Subcutaneous abdominal adipose tissue (tissue), 5 donors: ENCODE measurements at regions not wholly inside any gene's neighbourhood (a gene's known extent, or its start where the extent isn't known, plus 50 kb on each side); places are given as distances from the start of the nearest gene placed in this dataset.

Source experiments
- H3K27ac ChIP-seq: one replicate; pipeline ENCODE4 v1.7.0; 2013; ENCODE audit warnings: low read depth, mild to moderate bottlenecking, inconsistent platforms, low read length, moderate library complexity
- H3K27me3 ChIP-seq, 5 donors: one replicate each; pipeline ENCODE4 v1.7.0; 2013; ENCODE audit warnings: low read length in 5 of 5, inconsistent platforms in 1 of 5; ENCODE audit not compliant: control insufficient read depth in 5 of 5, insufficient read depth in 4 of 5
- H3K36me3 ChIP-seq, 5 donors: one replicate each; pipeline ENCODE4 v1.7.0; 2013; ENCODE audit warnings: low read length in 5 of 5; ENCODE audit not compliant: control insufficient read depth in 5 of 5, insufficient read depth in 5 of 5
- H3K4me1 ChIP-seq, 5 donors: one replicate each; pipeline ENCODE4 v1.7.0; 2013; ENCODE audit warnings: low read length in 5 of 5, mild to moderate bottlenecking in 3 of 5, moderate library complexity in 1 of 5; ENCODE audit not compliant: control insufficient read depth in 5 of 5, insufficient read depth in 5 of 5
- H3K4me3 ChIP-seq, 5 donors: one replicate each; pipeline ENCODE4 v1.7.0; 2013; ENCODE audit warnings: low read length in 5 of 5, low read depth in 1 of 5
- H3K9ac ChIP-seq, 5 donors: one replicate each; pipeline ENCODE4 v1.7.0; 2013; ENCODE audit warnings: low read length in 5 of 5, mild to moderate bottlenecking in 4 of 5, moderate library complexity in 3 of 5
- H3K9me3 ChIP-seq, 5 donors: one replicate each; pipeline ENCODE4 v1.7.0; 2013; ENCODE audit warnings: low read length in 5 of 5; ENCODE audit not compliant: control insufficient read depth in 5 of 5
- donor health status: healthy.
- donor health status: healthy.
- donor health status: healthy.
- donor health status: healthy.
- donor health status: healthy.

DNA sequence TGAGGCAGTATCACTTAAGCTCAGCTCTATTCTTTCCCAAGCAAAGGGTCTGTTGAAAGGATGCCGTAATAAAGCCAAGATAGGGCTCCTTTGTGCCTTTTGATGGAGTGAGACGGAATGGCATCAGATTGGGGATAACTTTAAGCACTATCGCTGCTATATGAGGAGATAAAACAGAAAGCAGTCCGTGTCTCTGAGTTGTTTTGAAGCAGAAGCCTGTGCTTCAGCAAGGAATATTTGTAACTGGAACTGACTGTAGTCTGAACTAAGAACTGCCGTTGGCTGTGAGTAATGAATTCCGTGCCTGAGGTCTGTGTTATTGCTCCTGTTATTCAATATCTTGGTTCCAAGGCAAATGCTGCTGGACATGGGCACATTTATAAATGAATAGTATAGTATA is 297.4 kb downstream of the ANKRD50 start:
- no peak overlapping the region for H3K9ac ChIP-seq
- no peak overlapping the region for H3K27ac ChIP-seq
- no peak overlapping the region for H3K4me3 ChIP-seq

GRCh38 chr4:124417371-124417770 is 295.2 kb downstream of the ANKRD50 start:
- H3K27me3 ChIP-seq: no peaks in the 10 kb centered on the region
- no peak overlapping the region for H3K4me3 ChIP-seq
- H3K27ac ChIP-seq: no peak overlapping the region
- no peaks in the 10 kb centered on the region for H3K4me1 ChIP-seq
- H3K9me3 ChIP-seq: no peaks in the 10 kb centered on the region
- no peak overlapping the region for H3K9ac ChIP-seq
- no peaks in the 10 kb centered on the region for H3K36me3 ChIP-seq

More for the DNA sequence above, 297.4 kb downstream of the ANKRD50 start:
- Histone ChIP-seq H3K9me3 (no peaks in the 10 kb centered on the region), H3K27me3 (no peaks in the 10 kb centered on the region), H3K36me3 (no peaks in the 10 kb centered on the region), H3K4me1 (no peaks in the 10 kb centered on the region)

DNA sequence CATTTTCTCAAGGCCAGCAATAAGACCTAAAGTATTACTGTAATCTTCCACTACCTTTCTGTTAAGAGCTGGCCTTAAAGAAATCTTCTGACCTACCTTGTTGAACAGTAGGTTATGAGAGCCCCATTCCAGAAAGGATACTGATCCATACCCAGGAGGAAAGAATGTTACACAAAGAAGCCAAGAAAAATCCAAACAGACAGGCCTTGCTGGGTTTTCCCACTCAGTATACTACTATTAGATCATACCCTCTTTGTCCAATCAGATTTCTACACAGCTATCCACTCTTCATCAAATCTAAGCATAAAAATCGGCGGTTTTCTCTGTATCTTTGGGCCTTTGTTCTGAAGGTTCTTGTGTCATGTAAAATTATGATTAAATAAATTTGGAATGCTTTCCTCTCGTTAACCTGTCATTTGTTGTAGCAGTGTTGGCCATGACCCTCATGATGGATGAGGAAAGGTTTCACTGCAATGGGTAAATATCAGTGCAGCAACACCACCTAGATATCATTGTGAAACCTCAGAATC is 292.3 kb downstream of the ANKRD50 start:
- Histone ChIP-seq H3K27me3 (no peaks in the 10 kb centered on the region), H3K4me3 (no peak overlapping the region), H3K36me3 (no peaks in the 10 kb centered on the region), H3K9me3 (no peaks in the 10 kb centered on the region), H3K27ac (no peak overlapping the region), H3K9ac (no peak overlapping the region), H3K4me1 (no peaks in the 10 kb centered on the region)

DNA sequence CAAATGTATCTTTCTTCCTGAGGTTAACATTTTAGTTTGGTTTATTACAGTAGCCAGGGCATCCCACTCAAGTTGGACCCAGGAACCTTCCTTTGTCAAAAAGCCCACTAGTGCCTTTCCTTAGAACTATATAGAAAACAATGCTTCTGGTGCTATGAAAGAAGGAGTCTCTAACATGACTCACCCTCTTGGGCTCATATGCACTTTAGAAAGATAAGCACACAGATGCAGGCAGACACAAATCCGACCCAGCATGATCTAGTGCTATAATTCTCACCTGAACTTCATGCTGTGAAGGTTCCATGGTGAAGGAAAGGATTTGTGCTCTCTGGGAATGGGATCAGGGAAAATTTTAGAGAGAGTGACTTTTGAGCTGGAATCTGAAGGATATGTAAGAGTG is 289.4 kb downstream of the ANKRD50 start:
- Histone ChIP-seq H3K27me3 (no peaks in the 10 kb centered on the region), H3K36me3 (no peaks in the 10 kb centered on the region), H3K9me3 (no peaks in the 10 kb centered on the region), H3K4me3 (no peak overlapping the region), H3K4me1 (peaks cover 0 to 11% (median 0%) of the 10 kb centered on the region in 5 donors), H3K9ac (no peak overlapping the region), H3K27ac (no peak overlapping the region)

GRCh38 chr4:124426279-124426678 is 286.3 kb downstream of the ANKRD50 start:
- Histone ChIP-seq H3K4me3 (no peak overlapping the region), H3K9ac (no peak overlapping the region), H3K27ac (no peak overlapping the region), H3K4me1 (peaks cover 0 to 27% (median 4%) of the 10 kb centered on the region in 5 donors), H3K9me3 (no peaks in the 10 kb centered on the region), H3K36me3 (no peaks in the 10 kb centered on the region), H3K27me3 (no peaks in the 10 kb centered on the region)

DNA sequence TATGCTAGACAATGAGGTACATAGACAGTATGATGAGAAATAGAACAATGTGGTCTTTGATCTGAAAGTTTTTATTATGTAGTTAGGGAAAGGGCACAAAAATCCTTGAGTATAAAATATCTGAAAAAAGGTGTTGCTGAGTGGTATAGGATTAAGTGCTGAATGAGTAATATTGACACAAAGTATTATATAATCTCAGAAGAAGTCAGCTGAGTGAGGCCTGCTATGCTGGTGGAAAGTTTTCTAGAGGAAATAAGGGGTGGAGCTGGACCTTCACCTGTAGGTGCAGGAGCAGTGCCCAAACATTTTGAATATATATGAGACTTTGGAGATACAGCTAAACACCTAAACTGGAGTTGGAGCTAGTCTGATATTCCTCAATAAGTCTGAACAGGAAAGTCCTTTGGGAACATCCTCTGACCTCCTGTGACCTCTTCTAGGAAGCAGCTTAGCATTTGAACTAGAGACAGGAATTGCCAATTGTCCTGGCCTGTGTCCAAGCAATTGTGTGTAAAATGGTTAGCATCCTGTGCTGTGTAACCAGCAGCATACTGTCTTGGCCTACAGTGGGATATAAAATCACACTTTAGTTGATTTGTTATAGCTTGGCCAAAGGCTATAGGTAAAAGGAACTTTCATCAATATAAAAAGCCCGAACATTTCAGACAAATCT is 285.3 kb downstream of the ANKRD50 start:
- Histone ChIP-seq H3K4me1 (peaks cover 0 to 27% (median 4%) of the 10 kb centered on the region in 5 donors), H3K36me3 (no peaks in the 10 kb centered on the region), H3K9ac (no peak overlapping the region), H3K27me3 (no peaks in the 10 kb centered on the region), H3K4me3 (no peak overlapping the region), H3K9me3 (no peaks in the 10 kb centered on the region), H3K27ac (no peak overlapping the region)

DNA sequence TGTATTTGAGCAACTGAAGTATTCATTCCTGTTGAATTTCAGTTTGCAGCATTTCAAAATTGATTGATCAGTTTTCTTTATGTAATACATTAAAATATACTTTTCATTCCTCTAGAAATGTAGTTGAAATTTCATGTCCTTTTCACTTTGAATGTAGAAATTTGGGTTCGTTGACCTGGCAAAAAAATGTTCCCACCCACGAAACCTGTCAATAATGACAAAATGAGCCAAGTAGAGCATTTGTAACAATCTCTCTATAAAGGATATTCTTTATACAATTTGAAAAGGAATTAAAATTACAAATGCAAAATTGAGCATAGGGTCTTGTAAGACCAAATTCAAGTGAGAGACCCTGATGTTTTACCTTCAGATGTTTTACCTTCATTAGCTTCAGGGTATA is 283.9 kb downstream of the ANKRD50 start:
- Histone ChIP-seq H3K27ac (peak overlapping the region; percentile 11), H3K4me1 (peaks cover 0 to 27% (median 4%) of the 10 kb centered on the region in 5 donors), H3K9me3 (no peaks in the 10 kb centered on the region), H3K36me3 (no peaks in the 10 kb centered on the region), H3K27me3 (no peaks in the 10 kb centered on the region), H3K9ac (no peak overlapping the region), H3K4me3 (no peak overlapping the region)

GRCh38 chr4:124429746-124430250 is 282.7 kb downstream of the ANKRD50 start:
- H3K4me1 ChIP-seq: peaks cover 0 to 27% (median 4%) of the 10 kb centered on the region in 5 donors
- no peaks in the 10 kb centered on the region for H3K27me3 ChIP-seq

GRCh38 chr4:124431653-124432192 is 280.8 kb downstream of the ANKRD50 start:
- peaks cover 0 to 27% (median 6%) of the 10 kb centered on the region in 5 donors for H3K4me1 ChIP-seq
- H3K4me3 ChIP-seq: no peak overlapping the region
- peaks cover 0 to 6% (median 0%) of the 10 kb centered on the region in 5 donors for H3K9me3 ChIP-seq
- no peaks in the 10 kb centered on the region for H3K36me3 ChIP-seq
- H3K27me3 ChIP-seq: no peaks in the 10 kb centered on the region
- no peak overlapping the region for H3K27ac ChIP-seq
- no peak overlapping the region for H3K9ac ChIP-seq

More at GRCh38 chr4:124429746-124430250, 282.7 kb downstream of the ANKRD50 start:
- H3K9me3 ChIP-seq: no peaks in the 10 kb centered on the region
- H3K9ac ChIP-seq: no peak overlapping the region
- no peaks in the 10 kb centered on the region for H3K36me3 ChIP-seq
- H3K27ac ChIP-seq: peak overlapping the region; percentile 11
- H3K4me3 ChIP-seq: no peak overlapping the region

- Histone ChIP-seq H3K9me3 (peaks cover 0 to 6% (median 0%) of the 10 kb centered on the region in 5 donors), H3K9ac (no peak overlapping the region), H3K27me3 (no peaks in the 10 kb centered on the region), H3K4me3 (no peak overlapping the region), H3K36me3 (no peaks in the 10 kb centered on the region), H3K27ac (no peak overlapping the region), H3K4me1 (peaks cover 0 to 22% (median 6%) of the 10 kb centered on the region in 5 donors)
These were observed 280.0 kb downstream of the ANKRD50 start for GRCh38 chr4:124432500-124432899.
